ENCODE measurements at regions not wholly inside any gene's neighbourhood (a gene's known extent, or its start where the extent isn't known, plus 50 kb on each side); places are given as distances from the start of the nearest gene placed in this dataset.

DNA sequence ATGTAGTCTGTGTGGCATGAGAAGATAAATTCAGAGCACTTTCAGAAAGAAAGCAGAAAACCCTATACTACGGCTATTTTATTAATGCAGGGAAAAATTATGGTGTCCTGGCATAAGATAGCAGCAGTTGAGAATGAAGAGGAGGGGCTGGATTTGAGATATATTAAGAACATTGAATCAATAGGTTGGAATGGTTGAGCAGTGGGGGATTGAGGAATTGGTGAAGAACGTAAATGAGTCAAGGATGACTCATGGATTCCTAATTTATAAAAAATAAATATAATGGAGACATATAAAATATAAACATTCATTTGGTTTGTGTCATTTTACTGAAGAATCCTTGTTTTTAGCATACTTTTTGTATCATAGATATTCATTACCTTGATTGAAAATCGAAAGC, 234.3 kb upstream of the ADAMTS5 start:
- H3K27me3 ChIP-seq (ENCODE audit: low read length), result no peaks in the 10 kb centered on the region
- H3K79me2 ChIP-seq (ENCODE audit: insufficient read depth, low read length), result no peaks in the 10 kb centered on the region
- TF ChIP-seq, protein P1, sequence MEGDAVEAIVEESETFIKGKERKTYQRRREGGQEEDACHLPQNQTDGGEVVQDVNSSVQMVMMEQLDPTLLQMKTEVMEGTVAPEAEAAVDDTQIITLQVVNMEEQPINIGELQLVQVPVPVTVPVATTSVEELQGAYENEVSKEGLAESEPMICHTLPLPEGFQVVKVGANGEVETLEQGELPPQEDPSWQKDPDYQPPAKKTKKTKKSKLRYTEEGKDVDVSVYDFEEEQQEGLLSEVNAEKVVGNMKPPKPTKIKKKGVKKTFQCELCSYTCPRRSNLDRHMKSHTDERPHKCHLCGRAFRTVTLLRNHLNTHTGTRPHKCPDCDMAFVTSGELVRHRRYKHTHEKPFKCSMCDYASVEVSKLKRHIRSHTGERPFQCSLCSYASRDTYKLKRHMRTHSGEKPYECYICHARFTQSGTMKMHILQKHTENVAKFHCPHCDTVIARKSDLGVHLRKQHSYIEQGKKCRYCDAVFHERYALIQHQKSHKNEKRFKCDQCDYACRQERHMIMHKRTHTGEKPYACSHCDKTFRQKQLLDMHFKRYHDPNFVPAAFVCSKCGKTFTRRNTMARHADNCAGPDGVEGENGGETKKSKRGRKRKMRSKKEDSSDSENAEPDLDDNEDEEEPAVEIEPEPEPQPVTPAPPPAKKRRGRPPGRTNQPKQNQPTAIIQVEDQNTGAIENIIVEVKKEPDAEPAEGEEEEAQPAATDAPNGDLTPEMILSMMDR (IDR thresholded peaks at IDR 0.05; ENCODE audit: insufficient read depth, low read length, poor library complexity, severe bottlenecking), result no peak
- TF ChIP-seq EZH2phosphoT487 (conservative IDR thresholded peaks at IDR 0.05; ENCODE audit: low read length), result no peak
- no peak overlapping the region for H3K27ac ChIP-seq (ENCODE audit: low read depth, low read length)
- H3K4me3 ChIP-seq (ENCODE audit: insufficient read depth, low read length, poor library complexity, severe bottlenecking), result no peak overlapping the region
- H4K20me1 ChIP-seq (ENCODE audit: low read depth, low read length), result no peaks in the 10 kb centered on the region
- H3K9me2 ChIP-seq (replicated peaks; ENCODE audit: insufficient read depth, low read length), result no peaks in the 10 kb centered on the region
- no peak overlapping the region for H3K9ac ChIP-seq (ENCODE audit: low read length)
- H3F3A ChIP-seq (ENCODE audit: insufficient read depth), result no peaks in the 10 kb centered on the region
- H3K9me3 ChIP-seq (ENCODE audit: insufficient read depth, low read length), result no peaks in the 10 kb centered on the region
- H2AFZ ChIP-seq (ENCODE audit: low read depth, low read length, severe bottlenecking), result no peak overlapping the region
- no peak overlapping the region for H3K4me2 ChIP-seq (ENCODE audit: low read depth, low read length, poor library complexity, severe bottlenecking)
- H3K36me3 ChIP-seq (ENCODE audit: low read length), result no peaks in the 10 kb centered on the region

DNA sequence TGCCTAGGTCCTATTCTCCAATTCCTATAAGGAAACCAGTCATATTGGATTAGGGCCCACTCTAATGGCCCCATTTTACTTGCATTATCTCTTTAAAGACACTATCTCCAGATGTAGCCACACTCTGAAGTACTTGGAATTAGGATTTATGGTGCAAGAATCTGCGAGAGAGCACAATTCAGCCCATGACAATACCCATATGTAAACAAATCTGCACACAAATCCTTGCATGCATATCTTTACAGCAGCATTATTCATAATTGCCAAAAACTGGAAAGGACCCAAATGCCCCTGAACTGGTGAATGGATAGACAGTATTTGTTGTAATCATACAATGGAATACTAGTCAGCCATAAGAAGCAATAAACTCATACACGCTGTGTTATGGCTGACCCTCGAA, 229.8 kb upstream of the ADAMTS5 start:
- H4K20me1 ChIP-seq (ENCODE audit: low read depth, low read length), result no peaks in the 10 kb centered on the region
- TF ChIP-seq, protein P1 (IDR thresholded peaks at IDR 0.05; ENCODE audit: insufficient read depth, low read length, poor library complexity, severe bottlenecking), result no peak
- TF ChIP-seq EZH2phosphoT487 (conservative IDR thresholded peaks at IDR 0.05; ENCODE audit: low read length), result no peak
- H3K9me2 ChIP-seq (replicated peaks; ENCODE audit: insufficient read depth, low read length), result no peaks in the 10 kb centered on the region
- H3F3A ChIP-seq (ENCODE audit: insufficient read depth), result no peaks in the 10 kb centered on the region
- H3K4me2 ChIP-seq (ENCODE audit: low read depth, low read length, poor library complexity, severe bottlenecking), result no peak overlapping the region
- H3K4me3 ChIP-seq (ENCODE audit: insufficient read depth, low read length, poor library complexity, severe bottlenecking), result no peak overlapping the region
- H3K79me2 ChIP-seq (ENCODE audit: insufficient read depth, low read length), result no peaks in the 10 kb centered on the region
- no peaks in the 10 kb centered on the region for H3K27me3 ChIP-seq (ENCODE audit: low read length)
- no peaks in the 10 kb centered on the region for H3K36me3 ChIP-seq (ENCODE audit: low read length)
- H3K9me3 ChIP-seq (ENCODE audit: insufficient read depth, low read length), result no peaks in the 10 kb centered on the region
- H3K27ac ChIP-seq (ENCODE audit: low read depth, low read length), result no peak overlapping the region
- no peak overlapping the region for H3K9ac ChIP-seq (ENCODE audit: low read length)
- no peak overlapping the region for H2AFZ ChIP-seq (ENCODE audit: low read depth, low read length, severe bottlenecking)

- Histone ChIP-seq H3F3A (ENCODE audit: insufficient read depth) (no peaks in the 10 kb centered on the region), H4K20me1 (ENCODE audit: low read depth, low read length) (no peaks in the 10 kb centered on the region), H3K36me3 (ENCODE audit: low read length) (no peaks in the 10 kb centered on the region), H3K9me2 (replicated peaks; ENCODE audit: insufficient read depth, low read length) (no peaks in the 10 kb centered on the region), H3K9me3 (ENCODE audit: insufficient read depth, low read length) (no peaks in the 10 kb centered on the region), H3K9ac (ENCODE audit: low read length) (no peak overlapping the region), H3K27me3 (ENCODE audit: low read length) (no peaks in the 10 kb centered on the region), H3K4me3 (ENCODE audit: insufficient read depth, low read length, poor library complexity, severe bottlenecking) (no peak overlapping the region), H3K79me2 (ENCODE audit: insufficient read depth, low read length) (no peaks in the 10 kb centered on the region), H3K27ac (ENCODE audit: low read depth, low read length) (no peak overlapping the region), H3K4me2 (ENCODE audit: low read depth, low read length, poor library complexity, severe bottlenecking) (no peak overlapping the region), H2AFZ (ENCODE audit: low read depth, low read length, severe bottlenecking) (no peak overlapping the region)
- no peak for TF ChIP-seq EZH2phosphoT487 (conservative IDR thresholded peaks at IDR 0.05; ENCODE audit: low read length)
- TF ChIP-seq, protein P1 (IDR thresholded peaks at IDR 0.05; ENCODE audit: insufficient read depth, low read length, poor library complexity, severe bottlenecking), result no peak
These were observed 225.5 kb upstream of the ADAMTS5 start for GRCh38 chr21:27192281-27192949.
